ENCODE measurements at regions not wholly inside any gene's neighbourhood (a gene's known extent, or its start where the extent isn't known, plus 50 kb on each side); places are given as distances from the start of the nearest gene placed in this dataset.
A peak's percentile ranks its signal among the peaks of the same experiment; 100 is the strongest.

DNA sequence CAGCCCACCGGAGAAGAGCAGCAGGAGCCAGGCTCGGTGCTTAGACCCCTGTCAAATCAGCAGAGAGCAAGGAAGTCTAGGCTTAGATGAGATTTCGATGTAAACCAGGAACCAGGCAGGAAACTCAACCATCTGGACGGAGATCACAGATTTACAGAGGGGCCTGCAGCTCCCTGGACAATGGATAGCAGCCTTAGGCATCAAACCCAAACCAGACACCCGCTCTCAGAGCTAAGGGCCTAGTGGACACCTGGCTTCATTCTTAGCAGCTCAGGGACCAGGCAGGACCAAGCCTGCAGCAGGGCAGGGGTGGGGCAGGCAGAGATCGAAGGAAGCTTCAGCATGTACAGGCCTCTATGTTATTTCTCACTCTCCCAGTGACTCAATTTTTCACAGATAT lies 127.8 kb upstream of the FMN2 start:
- DNase-seq (no peak), ATAC-seq (ENCODE audit: low read depth) (no peak)
- no peaks in the 10 kb centered on the region for H3K36me3 Mint-ChIP-seq (ENCODE audit: low read depth)
- POLR2A ChIA-PET: interaction anchor here (0.6 kb wide), 1 partner anchor 565 kb away, joined by 5 read pairs; no protein-coding TSS in a partner anchor
- no peak overlapping the region for H3K4me3 Mint-ChIP-seq
- TF ChIP-seq, protein P1, sequence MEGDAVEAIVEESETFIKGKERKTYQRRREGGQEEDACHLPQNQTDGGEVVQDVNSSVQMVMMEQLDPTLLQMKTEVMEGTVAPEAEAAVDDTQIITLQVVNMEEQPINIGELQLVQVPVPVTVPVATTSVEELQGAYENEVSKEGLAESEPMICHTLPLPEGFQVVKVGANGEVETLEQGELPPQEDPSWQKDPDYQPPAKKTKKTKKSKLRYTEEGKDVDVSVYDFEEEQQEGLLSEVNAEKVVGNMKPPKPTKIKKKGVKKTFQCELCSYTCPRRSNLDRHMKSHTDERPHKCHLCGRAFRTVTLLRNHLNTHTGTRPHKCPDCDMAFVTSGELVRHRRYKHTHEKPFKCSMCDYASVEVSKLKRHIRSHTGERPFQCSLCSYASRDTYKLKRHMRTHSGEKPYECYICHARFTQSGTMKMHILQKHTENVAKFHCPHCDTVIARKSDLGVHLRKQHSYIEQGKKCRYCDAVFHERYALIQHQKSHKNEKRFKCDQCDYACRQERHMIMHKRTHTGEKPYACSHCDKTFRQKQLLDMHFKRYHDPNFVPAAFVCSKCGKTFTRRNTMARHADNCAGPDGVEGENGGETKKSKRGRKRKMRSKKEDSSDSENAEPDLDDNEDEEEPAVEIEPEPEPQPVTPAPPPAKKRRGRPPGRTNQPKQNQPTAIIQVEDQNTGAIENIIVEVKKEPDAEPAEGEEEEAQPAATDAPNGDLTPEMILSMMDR (IDR thresholded peaks at IDR 0.05): no peak
- no peaks in the 10 kb centered on the region for H3K4me1 Mint-ChIP-seq
- intact Hi-C loops (cut with micrococcal nuclease): no loop called here
- no peak overlapping the region for H3K27ac Mint-ChIP-seq
- no peaks in the 10 kb centered on the region for H3K9me3 Mint-ChIP-seq
- no peaks in the 10 kb centered on the region for H3K27me3 Mint-ChIP-seq
- CTCF ChIA-PET: no interaction called here

DNA sequence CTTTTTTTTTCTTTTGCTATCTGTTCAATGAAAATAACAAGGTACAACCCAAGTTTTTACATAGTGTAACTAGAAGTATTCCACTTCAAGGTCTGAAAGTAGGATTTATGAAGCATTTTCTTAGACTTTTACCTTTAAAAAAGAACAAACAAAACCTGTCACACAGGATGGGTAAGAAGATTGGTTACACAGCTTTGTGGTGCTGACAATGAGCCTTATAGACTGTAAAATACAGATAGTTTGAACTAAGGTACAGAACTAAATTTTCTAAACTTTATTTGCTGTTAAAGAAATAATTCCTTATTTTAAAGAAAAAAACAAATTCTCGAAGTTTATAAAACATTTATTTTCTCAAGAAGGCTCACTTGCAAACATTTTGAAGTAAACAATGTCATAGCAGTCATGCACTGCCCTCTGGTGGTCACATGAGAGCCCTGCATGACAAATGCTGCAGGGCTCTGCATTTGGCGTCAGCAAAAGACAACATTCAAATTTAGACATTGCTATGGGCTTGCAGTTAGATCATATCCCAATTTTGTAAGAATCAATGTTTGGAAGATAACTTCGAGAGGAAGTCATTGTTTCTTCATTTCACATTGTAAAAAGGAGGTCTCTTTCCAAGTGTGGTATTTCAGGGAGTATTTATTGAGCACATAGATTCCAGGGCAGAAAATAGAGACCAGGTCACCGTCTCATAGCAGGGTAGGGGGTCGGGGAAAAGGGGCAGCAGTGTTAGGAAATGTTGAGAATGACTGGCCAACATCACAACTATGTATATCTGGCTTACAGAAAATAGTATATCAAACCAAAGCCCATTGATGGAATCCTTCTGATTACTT lies 115.3 kb upstream of the FMN2 start:
- Mint-ChIP-seq H3K9me3 (peaks cover 23% of the 10 kb centered on the region), H3K36me3 (ENCODE audit: low read depth) (no peaks in the 10 kb centered on the region)
- TF ChIP-seq, protein P1 (IDR thresholded peaks at IDR 0.05): peak; percentile 72

DNA sequence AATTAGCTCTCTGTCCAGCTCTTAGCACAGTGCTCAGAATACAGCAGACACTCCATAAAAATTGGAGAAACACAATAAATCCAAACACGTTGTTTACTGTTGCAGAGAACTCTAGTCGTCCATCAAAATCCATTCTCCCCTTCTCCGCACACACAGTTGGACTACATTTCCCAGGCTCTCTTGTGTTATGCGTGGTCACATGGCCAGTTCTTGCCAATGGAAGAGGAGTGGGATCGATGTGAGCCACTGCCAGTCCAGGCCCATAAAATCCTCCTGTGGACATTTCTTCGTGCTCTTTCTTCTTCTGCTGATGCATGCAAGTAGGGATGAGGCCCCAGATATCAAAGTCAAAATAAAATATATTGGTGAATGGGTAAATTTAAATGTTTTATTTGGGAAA lies 114.3 kb upstream of the FMN2 start:
- Mint-ChIP-seq H3K4me3 (no peak overlapping the region), H3K27me3 (no peaks in the 10 kb centered on the region), H3K4me1 (no peaks in the 10 kb centered on the region), H3K27ac (no peak overlapping the region), H3K9me3 (peaks cover 23% of the 10 kb centered on the region), H3K36me3 (ENCODE audit: low read depth) (no peaks in the 10 kb centered on the region)
- ATAC-seq (ENCODE audit: low read depth) (no peak), DNase-seq (no peak)
- intact Hi-C loops (cut with micrococcal nuclease): no loop called here
- TF ChIP-seq, protein P1 (IDR thresholded peaks at IDR 0.05): no peak
- ChIA-PET POLR2A (no interaction called here), CTCF (interaction anchor here (0.8 to 2.0 kb wide), 3 partner anchors 9 to 27 kb away, joined by 3 to 8 read pairs (median 4); no protein-coding TSS in a partner anchor)

More for the DNA sequence above, 115.3 kb upstream of the FMN2 start:
- Mint-ChIP-seq H3K27ac (no peak overlapping the region), H3K4me1 (no peaks in the 10 kb centered on the region), H3K4me3 (no peak overlapping the region), H3K27me3 (no peaks in the 10 kb centered on the region)
- intact Hi-C loops (cut with micrococcal nuclease): loop anchor here (1.0 kb wide), 1 partner anchor 25 kb away; no protein-coding TSS in a partner anchor
- CTCF ChIA-PET: interaction anchor here (0.8 to 2.0 kb wide), 3 partner anchors 8 to 28 kb away, joined by 3 to 8 read pairs (median 4); no protein-coding TSS in a partner anchor
- no peak for DNase-seq
- ATAC-seq (ENCODE audit: low read depth): no peak
- POLR2A ChIA-PET: no interaction called here

DNA sequence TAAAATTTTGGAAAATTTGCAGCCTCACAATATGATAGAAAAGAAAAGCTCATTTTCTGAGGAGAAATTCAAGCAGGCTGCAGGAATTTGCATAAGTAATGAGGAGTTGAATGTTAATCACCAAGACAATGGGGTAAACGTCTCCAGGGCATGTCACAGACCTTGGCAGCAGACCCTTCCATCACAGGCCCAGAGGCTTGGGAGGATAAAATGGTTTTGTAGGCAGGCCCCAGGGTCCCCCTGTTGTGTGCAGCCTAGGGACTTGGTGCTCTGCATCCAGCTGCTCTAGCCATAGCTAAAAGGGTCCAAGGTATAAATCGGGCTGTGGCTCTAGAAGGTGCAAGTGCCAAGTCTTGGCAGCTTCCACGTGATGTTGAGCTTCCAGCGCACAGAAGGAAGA lies 112.2 kb upstream of the FMN2 start:
- Mint-ChIP-seq H3K9me3 (peaks cover 38% of the 10 kb centered on the region), H3K36me3 (ENCODE audit: low read depth) (peaks cover 1% of the 10 kb centered on the region), H3K4me3 (no peak overlapping the region), H3K27me3 (no peaks in the 10 kb centered on the region), H3K27ac (no peak overlapping the region), H3K4me1 (no peaks in the 10 kb centered on the region)
- ATAC-seq (ENCODE audit: low read depth) (no peak), DNase-seq (no peak)
- ChIA-PET CTCF (no interaction called here), POLR2A (no interaction called here)
- TF ChIP-seq, protein P1 (IDR thresholded peaks at IDR 0.05): no peak
- intact Hi-C loops (cut with micrococcal nuclease): no loop called here

DNA sequence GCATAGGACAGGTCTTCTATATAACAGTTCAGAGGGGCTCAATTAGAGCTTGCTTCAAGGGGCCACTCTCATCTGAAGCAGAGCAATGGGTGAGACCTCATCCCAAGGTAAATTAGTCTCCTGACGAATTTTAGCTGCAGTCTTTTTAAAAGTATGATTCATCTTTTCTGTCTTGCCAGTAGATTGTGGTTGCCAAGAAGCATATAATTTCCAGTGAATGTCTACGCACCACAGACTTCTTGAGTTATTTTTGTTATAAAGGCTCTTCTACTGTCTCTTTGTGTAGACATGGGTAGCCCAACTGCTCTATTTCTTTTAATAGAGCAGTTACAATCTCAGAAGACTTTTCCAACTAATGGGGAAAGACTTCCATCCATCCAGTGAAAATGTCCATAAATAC lies 108.9 kb upstream of the FMN2 start:
- no peak for DNase-seq
- Mint-ChIP-seq H3K9me3 (peaks cover 43% of the 10 kb centered on the region), H3K27me3 (no peaks in the 10 kb centered on the region), H3K4me1 (no peaks in the 10 kb centered on the region), H3K36me3 (ENCODE audit: low read depth) (peaks cover 2% of the 10 kb centered on the region), H3K4me3 (no peak overlapping the region), H3K27ac (no peak overlapping the region)
- ChIA-PET CTCF (no interaction called here), POLR2A (no interaction called here)
- TF ChIP-seq, protein P1 (IDR thresholded peaks at IDR 0.05): no peak
- no peak for ATAC-seq (ENCODE audit: low read depth)
- intact Hi-C loops (cut with micrococcal nuclease): no loop called here

All from activated B cell treated with CpG ODN at 0.5 μM for 24 hours (primary cell).